NCI-H82 (cell line): ENCODE measurements at regions not wholly inside any gene's neighbourhood (a gene's known extent, or its start where the extent isn't known, plus 50 kb on each side); places are given as distances from the start of the nearest gene placed in this dataset.
"Not testable (repeated sequence)": the region's sequence is repeated elsewhere in the genome, so short reads cannot be mapped to it uniquely, and the experiment has no call there.

Source experiments
- DNase-seq: peaks from one replicate; lab custom pipeline; 2025; lab: John Stamatoyannopoulos, UW

GRCh38 chr2:207328944-207329386, 163.2 kb upstream of the KLF7 start:
- DNase-seq, result no peak

- no peak for DNase-seq
These were observed 165.2 kb upstream of the KLF7 start for GRCh38 chr2:207330912-207331311.

- no peak for DNase-seq
These were observed 165.9 kb upstream of the KLF7 start for GRCh38 chr2:207331674-207332073.

GRCh38 chr2:207332480-207333212, 166.9 kb upstream of the KLF7 start:
- DNase-seq, result no peak

GRCh38 chr2:207333599-207334300, 168.0 kb upstream of the KLF7 start:
- no peak for DNase-seq

GRCh38 chr2:207334301-207334623, 168.5 kb upstream of the KLF7 start:
- DNase-seq, result no peak

- DNase-seq, result no peak
These were observed 169.1 kb upstream of the KLF7 start for GRCh38 chr2:207334624-207335371.

- peak; percentile 34 for DNase-seq
These were observed 171.8 kb upstream of the KLF7 start for GRCh38 chr2:207337234-207338219.

GRCh38 chr2:207338220-207338607, 172.5 kb upstream of the KLF7 start:
- DNase-seq, result no peak

GRCh38 chr2:207338610-207339009, 172.9 kb upstream of the KLF7 start:
- DNase-seq, result no peak

GRCh38 chr2:207341112-207341750, 175.5 kb upstream of the KLF7 start:
- DNase-seq, result no peak

GRCh38 chr2:207341804-207342203, 176.1 kb upstream of the KLF7 start:
- DNase-seq, result peak; percentile 29

GRCh38 chr2:207344596-207345394, 179.0 kb upstream of the KLF7 start:
- DNase-seq, result not testable (repeated sequence)

- DNase-seq, result no peak
These were observed 178.6 kb upstream of the CREB1 start for GRCh38 chr2:207351171-207351570.

GRCh38 chr2:207352978-207353671, 176.6 kb upstream of the CREB1 start:
- peak; percentile 40 for DNase-seq

GRCh38 chr2:207353836-207354235, 175.9 kb upstream of the CREB1 start:
- no peak for DNase-seq

- DNase-seq, result no peak
These were observed 175.3 kb upstream of the CREB1 start for GRCh38 chr2:207354462-207354861.

- no peak for DNase-seq
These were observed 173.2 kb upstream of the CREB1 start for GRCh38 chr2:207356567-207356966.

- no peak for DNase-seq
These were observed 172.5 kb upstream of the CREB1 start for GRCh38 chr2:207357216-207357615.

GRCh38 chr2:207362716-207363115, 167.0 kb upstream of the CREB1 start:
- DNase-seq, result no peak
